ENCODE measurements at regions not wholly inside any gene's neighbourhood (a gene's known extent, or its start where the extent isn't known, plus 50 kb on each side); places are given as distances from the start of the nearest gene placed in this dataset.

GRCh38 chr2:207288628-207289027 lies 122.9 kb upstream of the KLF7 start:
- no peak for TF ChIP-seq CTCF (IDR thresholded peaks at IDR 0.05; ENCODE audit: insufficient read depth, low read length, poor library complexity, severe bottlenecking)
- no peak for TF ChIP-seq EZH2phosphoT487 (conservative IDR thresholded peaks at IDR 0.05; ENCODE audit: low read length)

Measured in SU-DHL-6 (cell line).